ENCODE measurements at regions not wholly inside any gene's neighbourhood (a gene's known extent, or its start where the extent isn't known, plus 50 kb on each side); places are given as distances from the start of the nearest gene placed in this dataset.
A peak's percentile ranks its signal among the peaks of the same experiment; 100 is the strongest.

- no peak for DNase-seq
These were observed 64.0 kb downstream of the BMP2 start for GRCh38 chr20:6831461-6831860.

- no peak for DNase-seq
These were observed 65.3 kb downstream of the BMP2 start for GRCh38 chr20:6832811-6833210.

GRCh38 chr20:6835609-6836008 lies 68.1 kb downstream of the BMP2 start:
- no peak for DNase-seq

GRCh38 chr20:6836821-6837374 lies 69.4 kb downstream of the BMP2 start:
- DNase-seq: no peak

- DNase-seq: no peak
These were observed 70.2 kb downstream of the BMP2 start for GRCh38 chr20:6837730-6838129.

GRCh38 chr20:6838181-6838826 lies 70.8 kb downstream of the BMP2 start:
- no peak for DNase-seq

GRCh38 chr20:6841128-6841527 lies 73.6 kb downstream of the BMP2 start:
- DNase-seq: no peak

- DNase-seq: no peak
These were observed 77.7 kb downstream of the BMP2 start for GRCh38 chr20:6845141-6845540.

- DNase-seq: no peak
These were observed 80.6 kb downstream of the BMP2 start for GRCh38 chr20:6848041-6848440.

- no peak for DNase-seq
These were observed 81.5 kb downstream of the BMP2 start for GRCh38 chr20:6848992-6849391.

GRCh38 chr20:6851136-6851535 lies 83.7 kb downstream of the BMP2 start:
- no peak for DNase-seq

GRCh38 chr20:6852478-6852877 lies 85.0 kb downstream of the BMP2 start:
- DNase-seq: no peak

GRCh38 chr20:6855104-6855503 lies 87.6 kb downstream of the BMP2 start:
- no peak for DNase-seq

- no peak for DNase-seq
These were observed 88.3 kb downstream of the BMP2 start for GRCh38 chr20:6855796-6856195.

- no peak for DNase-seq
These were observed 90.4 kb downstream of the BMP2 start for GRCh38 chr20:6857927-6858326.

GRCh38 chr20:6863355-6863754 lies 95.9 kb downstream of the BMP2 start:
- no peak for DNase-seq

- no peak for DNase-seq
These were observed 96.3 kb downstream of the BMP2 start for GRCh38 chr20:6863798-6864201.

- DNase-seq: no peak
These were observed 97.3 kb downstream of the BMP2 start for GRCh38 chr20:6864740-6865139.

GRCh38 chr20:6866741-6867140 lies 99.3 kb downstream of the BMP2 start:
- DNase-seq: no peak

GRCh38 chr20:6868861-6869260 lies 101.4 kb downstream of the BMP2 start:
- no peak for DNase-seq

- DNase-seq: no peak
These were observed 103.1 kb downstream of the BMP2 start for GRCh38 chr20:6870559-6870958.

GRCh38 chr20:6877633-6878032 lies 110.1 kb downstream of the BMP2 start:
- DNase-seq: no peak

- peak; percentile 22 for DNase-seq
These were observed 115.2 kb downstream of the BMP2 start for GRCh38 chr20:6882561-6883291.

GRCh38 chr20:6884114-6884513 lies 116.6 kb downstream of the BMP2 start:
- no peak for DNase-seq
